Activated CD4-positive, alpha-beta memory T cell treated with anti-CD3 and anti-CD28 coated beads for 36 hours (primary cell): ENCODE measurements at regions not wholly inside any gene's neighbourhood (a gene's known extent, or its start where the extent isn't known, plus 50 kb on each side); places are given as distances from the start of the nearest gene placed in this dataset.

Source experiments
- CTCF ChIA-PET: fragments of 350-600 bp; sonication (Branson Sonifier 250); formaldehyde crosslinking; loops from one replicate; lab custom pipeline; 2021; ENCODE audit warnings: antibody characterized with exemption, inconsistent platforms; lab: Charles Lee
- POLR2A ChIA-PET: fragments of 350-600 bp; sonication (Branson Sonifier 250); formaldehyde crosslinking; loops from one replicate; lab custom pipeline; 2021; ENCODE audit warnings: antibody characterized with exemption; lab: Charles Lee
- DNase-seq: peaks from one replicate; pipeline ENCODE4 v3.0.0-alpha.2; 2020
- H3K27ac Mint-ChIP-seq: one replicate; pipeline ENCODE4 v1.8.0; 2021; ENCODE audit warnings: mixed read lengths
- H3K27me3 Mint-ChIP-seq: one replicate; pipeline ENCODE4 v1.8.0; 2021; ENCODE audit warnings: mixed read lengths
- H3K36me3 Mint-ChIP-seq: one replicate; pipeline ENCODE4 v1.8.0; 2021; ENCODE audit warnings: mixed read lengths
- H3K4me1 Mint-ChIP-seq: one replicate; pipeline ENCODE4 v1.8.0; 2021; ENCODE audit warnings: low read depth, mixed read lengths
- H3K4me3 Mint-ChIP-seq: one replicate; pipeline ENCODE4 v1.8.0; 2021; ENCODE audit warnings: mild to moderate bottlenecking, mixed read lengths
- H3K9me3 Mint-ChIP-seq: one replicate; pipeline ENCODE4 v1.8.0; 2021; ENCODE audit warnings: mixed read lengths
- intact Hi-C: fragments of 100-400 bp; cut with micrococcal nuclease; formaldehyde crosslinking; loops from one replicate; pipeline ENCODE4 v1.15.1; 2023

DNA sequence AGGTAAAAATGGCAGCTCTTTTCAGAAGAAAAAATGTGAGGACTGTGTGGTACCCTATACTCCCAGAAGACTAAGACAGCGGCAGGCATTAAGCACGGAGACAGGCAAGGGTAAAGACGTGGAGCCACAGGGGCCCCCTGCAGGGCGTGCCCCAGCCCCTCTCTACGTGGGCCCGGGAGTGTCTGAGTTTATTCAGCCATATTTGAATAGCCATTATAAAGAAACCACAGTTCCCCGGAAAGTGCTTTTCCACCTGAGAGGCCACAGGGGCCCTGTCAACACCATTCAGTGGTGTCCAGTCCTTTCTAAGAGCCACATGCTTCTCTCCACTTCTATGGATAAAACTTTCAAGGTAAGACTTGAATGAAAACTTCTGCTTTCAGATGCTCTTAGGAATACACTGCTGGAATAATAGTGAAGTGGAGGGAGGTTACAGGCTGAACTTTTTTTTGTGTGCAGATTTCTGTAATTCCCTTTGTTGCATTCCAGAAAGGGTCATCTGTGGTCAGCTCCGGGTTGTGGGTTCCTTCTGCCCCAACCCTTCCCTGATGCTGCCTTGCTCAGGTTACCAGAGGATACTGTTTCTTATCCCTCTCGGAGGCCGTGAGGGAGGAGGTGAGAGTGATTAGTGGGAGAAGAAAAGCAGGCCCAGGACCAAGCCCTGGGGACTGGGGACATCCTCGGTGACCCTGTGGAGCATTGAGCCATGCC lies 58.4 kb downstream of the SLC25A47 start:
- Mint-ChIP-seq H3K27me3 (no peaks in the 10 kb centered on the region), H3K4me3 (no peak overlapping the region), H3K9me3 (no peaks in the 10 kb centered on the region), H3K27ac (no peak overlapping the region), H3K36me3 (no peaks in the 10 kb centered on the region), H3K4me1 (peaks cover 15% of the 10 kb centered on the region)
- POLR2A ChIA-PET = no interaction called here
- intact Hi-C loops = no loop called here
- CTCF ChIA-PET = interaction anchor here (1.3 to 9.4 kb wide), 5 partner anchors 9 to 273 kb away, joined by 3 to 232 read pairs (median 22); no protein-coding TSS in a partner anchor
- no peak for DNase-seq

GRCh38 chr14:100382106-100382455 lies 58.9 kb downstream of the SLC25A47 start:
- Mint-ChIP-seq H3K36me3 (no peaks in the 10 kb centered on the region), H3K4me1 (peaks cover 10% of the 10 kb centered on the region), H3K4me3 (no peak overlapping the region), H3K27ac (no peak overlapping the region), H3K27me3 (no peaks in the 10 kb centered on the region), H3K9me3 (no peaks in the 10 kb centered on the region)
- ChIA-PET POLR2A (no interaction called here), CTCF (interaction anchor here (1.2 to 9.4 kb wide), 7 partner anchors 9 to 272 kb away, joined by 3 to 232 read pairs (median 3); no protein-coding TSS in a partner anchor)
- intact Hi-C loops = no loop called here
- DNase-seq = no peak

DNA sequence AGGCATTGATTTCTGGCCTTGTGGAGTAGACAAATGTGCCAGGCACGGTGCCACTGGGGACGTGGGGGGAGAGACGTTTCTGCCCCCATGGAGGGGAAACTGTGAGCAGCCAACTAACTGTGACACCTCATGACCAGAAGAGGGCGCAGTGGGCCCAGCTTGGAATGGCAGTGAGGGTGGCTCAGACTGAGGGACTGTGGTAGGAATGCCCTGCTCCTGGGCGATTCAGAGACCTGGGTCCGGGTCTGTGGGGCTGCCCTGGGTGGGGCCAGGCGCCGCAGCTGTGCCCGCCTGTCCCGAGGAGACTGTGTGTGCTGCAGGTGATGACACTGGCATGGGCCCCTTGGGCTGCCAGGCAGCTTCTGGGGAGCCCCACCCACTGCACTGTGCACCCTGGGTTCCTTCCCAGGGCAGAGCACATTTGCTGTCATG lies 60.6 kb downstream of the SLC25A47 start:
- peak; percentile 73 for DNase-seq
- intact Hi-C loops = loop anchor here (1.0 kb wide), 2 partner anchors 262 to 270 kb away; no protein-coding TSS in a partner anchor
- H3K4me3 Mint-ChIP-seq = no peak overlapping the region
- peaks cover 8% of the 10 kb centered on the region for H3K4me1 Mint-ChIP-seq
- H3K36me3 Mint-ChIP-seq = no peaks in the 10 kb centered on the region
- ChIA-PET CTCF (interaction anchor here (0.5 to 9.4 kb wide), 21 partner anchors 10 to 1281 kb away, joined by 3 to 232 read pairs (median 3); no protein-coding TSS in a partner anchor), POLR2A (interaction anchor here (0.8 to 1.2 kb wide), 2 partner anchors 21 to 262 kb away, joined by 3 read pairs; no protein-coding TSS in a partner anchor)
- no peaks in the 10 kb centered on the region for H3K9me3 Mint-ChIP-seq
- no peaks in the 10 kb centered on the region for H3K27me3 Mint-ChIP-seq
- no peak overlapping the region for H3K27ac Mint-ChIP-seq

- intact Hi-C loops = no loop called here
- Mint-ChIP-seq H3K36me3 (no peaks in the 10 kb centered on the region), H3K27ac (no peak overlapping the region), H3K27me3 (no peaks in the 10 kb centered on the region), H3K9me3 (no peaks in the 10 kb centered on the region), H3K4me1 (peaks cover 5% of the 10 kb centered on the region), H3K4me3 (no peak overlapping the region)
- no peak for DNase-seq
- ChIA-PET POLR2A (interaction anchor here (0.7 to 0.8 kb wide), 2 partner anchors 21 to 261 kb away, joined by 3 read pairs; no protein-coding TSS in a partner anchor), CTCF (interaction anchor here (0.6 to 9.4 kb wide), 22 partner anchors 9 to 279 kb away, joined by 3 to 232 read pairs (median 4); a partner anchor contains a TSS)
These were observed 61.1 kb downstream of the SLC25A47 start for GRCh38 chr14:100384277-100384676.

DNA sequence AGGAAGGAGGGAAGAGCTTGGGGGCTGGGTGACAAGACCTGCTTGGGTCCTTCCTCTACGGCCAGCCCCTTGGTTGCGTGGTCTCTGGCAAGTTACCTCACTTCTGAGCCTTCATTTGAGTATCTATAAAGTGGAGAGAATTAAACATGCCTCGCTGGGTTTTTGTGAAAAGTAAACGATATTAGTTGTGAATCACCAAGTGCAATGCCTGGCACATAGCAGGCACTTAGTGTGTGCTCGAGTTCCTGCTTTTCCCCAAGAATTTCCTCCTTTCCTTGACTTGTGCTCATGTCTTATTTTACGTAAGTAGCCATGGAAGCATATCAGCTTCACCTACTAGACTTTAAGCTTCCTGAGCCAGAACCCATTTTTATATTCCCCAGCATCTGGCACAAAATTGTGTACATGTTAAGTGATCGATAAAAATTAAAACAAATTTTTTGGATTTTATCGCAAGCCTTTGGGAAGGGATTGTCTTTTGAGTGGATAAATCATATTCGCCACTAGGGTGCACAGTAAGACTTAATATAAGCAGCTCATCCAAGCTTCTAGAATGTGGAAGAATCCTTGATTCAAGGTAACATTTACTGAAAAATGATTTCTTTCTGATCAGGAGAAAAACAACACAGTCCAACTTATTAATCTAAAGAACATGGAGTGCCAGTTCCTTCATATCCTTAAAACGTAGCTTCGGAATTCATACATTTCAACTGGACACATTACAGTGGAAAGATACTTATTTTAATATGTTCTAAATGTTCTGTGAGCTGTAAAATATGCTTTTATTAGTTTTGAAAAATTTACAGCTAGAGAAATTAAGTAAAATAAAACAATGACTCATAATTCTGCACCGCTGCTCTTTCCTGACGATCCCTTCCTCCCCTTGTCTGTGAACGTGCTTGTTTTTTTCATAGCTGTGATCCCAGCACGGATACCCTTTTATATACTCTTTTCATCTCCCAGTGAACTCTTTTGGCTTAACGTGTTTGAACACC lies 62.0 kb downstream of the SLC25A47 start:
- H3K36me3 Mint-ChIP-seq = no peaks in the 10 kb centered on the region
- H3K4me1 Mint-ChIP-seq = peaks cover 5% of the 10 kb centered on the region
- H3K4me3 Mint-ChIP-seq = no peak overlapping the region
- H3K9me3 Mint-ChIP-seq = no peaks in the 10 kb centered on the region
- CTCF ChIA-PET = interaction anchor here (0.6 to 9.4 kb wide), 26 partner anchors 8 to 278 kb away, joined by 3 to 232 read pairs (median 4); a partner anchor contains a TSS
- H3K27ac Mint-ChIP-seq = no peak overlapping the region
- DNase-seq = no peak
- POLR2A ChIA-PET = interaction anchor here (0.7 to 1.1 kb wide), 2 partner anchors 260 to 261 kb away, joined by 3 read pairs; no protein-coding TSS in a partner anchor
- H3K27me3 Mint-ChIP-seq = no peaks in the 10 kb centered on the region
- intact Hi-C loops = no loop called here

DNA sequence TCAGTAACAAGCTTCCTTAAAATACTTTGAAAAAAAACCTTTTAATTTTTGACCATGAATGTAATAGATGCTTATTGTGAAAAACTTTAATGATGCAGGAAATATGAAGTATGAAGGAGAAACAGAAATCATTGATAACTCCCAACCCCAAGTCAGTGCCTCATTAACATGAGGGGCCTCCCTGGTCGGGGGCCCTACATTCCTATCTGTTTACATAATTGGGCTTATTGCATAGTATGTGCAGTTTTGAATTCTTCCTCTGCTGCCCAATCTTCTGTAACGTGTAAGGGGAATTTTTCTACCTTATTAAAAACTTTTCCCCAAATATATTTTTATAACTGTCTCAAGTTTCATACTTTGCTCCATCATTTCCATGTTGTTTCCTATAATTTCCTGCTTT lies 63.0 kb downstream of the SLC25A47 start:
- no peaks in the 10 kb centered on the region for H3K9me3 Mint-ChIP-seq
- H3K27me3 Mint-ChIP-seq = no peaks in the 10 kb centered on the region
- no peak overlapping the region for H3K4me3 Mint-ChIP-seq
- H3K36me3 Mint-ChIP-seq = no peaks in the 10 kb centered on the region
- ChIA-PET POLR2A (interaction anchor here (1.1 kb wide), 1 partner anchor 259 kb away, joined by 3 read pairs; no protein-coding TSS in a partner anchor), CTCF (interaction anchor here (1.0 to 9.4 kb wide), 7 partner anchors 9 to 268 kb away, joined by 3 to 232 read pairs (median 5); no protein-coding TSS in a partner anchor)
- no peak overlapping the region for H3K27ac Mint-ChIP-seq
- DNase-seq = no peak
- intact Hi-C loops = no loop called here
- H3K4me1 Mint-ChIP-seq = peaks cover 5% of the 10 kb centered on the region

- POLR2A ChIA-PET = no interaction called here
- intact Hi-C loops = no loop called here
- DNase-seq = no peak
- Mint-ChIP-seq H3K36me3 (no peaks in the 10 kb centered on the region), H3K27me3 (no peaks in the 10 kb centered on the region), H3K4me3 (no peak overlapping the region), H3K9me3 (no peaks in the 10 kb centered on the region), H3K4me1 (peaks cover 5% of the 10 kb centered on the region), H3K27ac (no peak overlapping the region)
- CTCF ChIA-PET = interaction anchor here (2.6 to 9.4 kb wide), 3 partner anchors 9 to 267 kb away, joined by 11 to 232 read pairs (median 154); no protein-coding TSS in a partner anchor
These were observed 63.7 kb downstream of the SLC25A47 start for GRCh38 chr14:100386846-100387245.

- Mint-ChIP-seq H3K27ac (no peak overlapping the region), H3K27me3 (no peaks in the 10 kb centered on the region)
- POLR2A ChIA-PET = no interaction called here
These were observed 64.3 kb downstream of the SLC25A47 start for GRCh38 chr14:100387450-100387849.

GRCh38 chr14:100388103-100389054 lies 65.2 kb downstream of the SLC25A47 start:
- intact Hi-C loops = no loop called here
- H3K9me3 Mint-ChIP-seq = no peaks in the 10 kb centered on the region
- no peak for DNase-seq

More at GRCh38 chr14:100387450-100387849, 64.3 kb downstream of the SLC25A47 start:
- Mint-ChIP-seq H3K9me3 (no peaks in the 10 kb centered on the region), H3K36me3 (no peaks in the 10 kb centered on the region), H3K4me3 (no peak overlapping the region), H3K4me1 (peaks cover 5% of the 10 kb centered on the region)
- intact Hi-C loops = no loop called here
- CTCF ChIA-PET = interaction anchor here (2.6 to 9.4 kb wide), 3 partner anchors 10 to 267 kb away, joined by 11 to 232 read pairs (median 154); no protein-coding TSS in a partner anchor
- no peak for DNase-seq

DNA sequence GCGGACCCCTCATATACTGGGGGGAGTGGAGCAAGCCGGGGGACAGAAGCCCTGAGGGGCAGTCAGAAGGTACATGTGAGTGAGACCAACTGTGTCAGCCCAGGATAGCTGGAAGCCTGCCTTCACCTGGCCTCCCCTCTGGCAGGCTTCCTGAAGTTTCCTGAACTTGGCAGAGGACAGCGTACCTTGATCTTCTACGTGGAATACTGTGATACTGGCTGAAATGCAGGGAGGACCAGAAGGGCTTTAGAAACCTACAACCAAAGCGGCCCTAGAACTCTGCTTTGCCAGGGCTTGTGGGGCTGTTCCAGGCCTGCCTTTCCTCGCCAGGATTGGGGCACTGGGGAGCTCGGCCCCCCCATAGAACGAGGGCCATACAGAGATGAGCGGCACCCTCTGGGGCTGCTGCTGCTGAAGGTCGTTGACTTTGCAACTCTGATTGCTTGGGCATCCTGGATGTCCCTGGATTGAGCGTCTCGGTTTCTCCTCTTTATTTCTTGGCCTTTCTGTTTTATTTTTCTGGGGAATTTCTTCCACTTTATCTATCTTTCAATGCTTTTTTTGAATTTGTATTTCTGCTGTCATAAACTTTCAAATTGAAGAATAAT lies 66.5 kb downstream of the SLC25A47 start:
- H3K27me3 Mint-ChIP-seq = no peaks in the 10 kb centered on the region
- no peak for DNase-seq
- no peak overlapping the region for H3K27ac Mint-ChIP-seq
- H3K36me3 Mint-ChIP-seq = no peaks in the 10 kb centered on the region
- H3K4me3 Mint-ChIP-seq = no peak overlapping the region
- intact Hi-C loops = no loop called here
- CTCF ChIA-PET = interaction anchor here (0.8 to 9.4 kb wide), 5 partner anchors 256 to 273 kb away, joined by 3 to 232 read pairs (median 3); no protein-coding TSS in a partner anchor
- H3K4me1 Mint-ChIP-seq = peaks cover 4% of the 10 kb centered on the region
- POLR2A ChIA-PET = no interaction called here
- no peaks in the 10 kb centered on the region for H3K9me3 Mint-ChIP-seq

More at GRCh38 chr14:100388103-100389054, 65.2 kb downstream of the SLC25A47 start:
- H3K27ac Mint-ChIP-seq = no peak overlapping the region
- H3K4me1 Mint-ChIP-seq = peaks cover 5% of the 10 kb centered on the region
- POLR2A ChIA-PET = no interaction called here
- no peaks in the 10 kb centered on the region for H3K27me3 Mint-ChIP-seq
- H3K4me3 Mint-ChIP-seq = no peak overlapping the region
- no peaks in the 10 kb centered on the region for H3K36me3 Mint-ChIP-seq
- CTCF ChIA-PET = interaction anchor here (1.3 to 9.4 kb wide), 4 partner anchors 11 to 274 kb away, joined by 3 to 232 read pairs (median 82); no protein-coding TSS in a partner anchor
